MM.1S (cell line): ENCODE measurements at regions not wholly inside any gene's neighbourhood (a gene's known extent, or its start where the extent isn't known, plus 50 kb on each side); places are given as distances from the start of the nearest gene placed in this dataset.

Experiments
- DNase-seq: peaks from one replicate; pipeline ENCODE4 v3.0.0-alpha.2; 2015
- H2AFZ ChIP-seq: fragments of 300-600 bp; sonication (generic); 2 replicates; pipeline ENCODE4 v1.6.0; 2016; ENCODE audit warnings: antibody characterized with exemption, low read length
- H3F3A ChIP-seq: fragments of 300-600 bp; sonication (generic); 2 replicates; pipeline ENCODE4 v1.6.1; 2016; ENCODE audit warnings: mild to moderate bottlenecking, antibody characterized with exemption, low read length, moderate library complexity, mixed read lengths; ENCODE audit not compliant: insufficient read depth
- H3K27ac ChIP-seq: fragments of 300-600 bp; sonication (generic); 2 replicates; pipeline ENCODE4 v1.5.1; 2016; ENCODE audit warnings: mild to moderate bottlenecking, low read length
- H3K27me3 ChIP-seq: fragments of 300-600 bp; sonication (generic); replicated peaks from 2 replicates; pipeline ENCODE4 v1.6.0; 2016; ENCODE audit warnings: low read length; ENCODE audit not compliant: insufficient read depth
- H3K36me3 ChIP-seq: fragments of 300-600 bp; sonication (generic); replicated peaks from 2 replicates; pipeline ENCODE4 v1.6.1; 2016; ENCODE audit warnings: mild to moderate bottlenecking, low read length, mixed read lengths; ENCODE audit not compliant: insufficient read depth
- H3K4me1 ChIP-seq: fragments of 300-600 bp; sonication (generic); 2 replicates; pipeline ENCODE4 v1.6.1; 2016; ENCODE audit warnings: low read length, mixed read lengths
- H3K4me2 ChIP-seq: fragments of 300-600 bp; sonication (generic); 2 replicates; pipeline ENCODE4 v1.6.0; 2016; ENCODE audit warnings: low read depth, low read length
- H3K4me3 ChIP-seq: fragments of 300-600 bp; sonication (generic); 2 replicates; pipeline ENCODE4 v1.5.1; 2016; ENCODE audit warnings: low read length, mixed read lengths
- H3K79me2 ChIP-seq: fragments of 300-600 bp; sonication (generic); 2 replicates; pipeline ENCODE4 v1.6.1; 2016; ENCODE audit warnings: mixed run types, low read length, mixed read lengths
- H3K9ac ChIP-seq: fragments of 300-600 bp; sonication (generic); 2 replicates; pipeline ENCODE4 v1.6.1; 2016; ENCODE audit warnings: low read length, mixed read lengths
- H3K9me2 ChIP-seq: fragments of 300-600 bp; sonication (generic); replicated peaks from 2 replicates; pipeline ENCODE4 v1.6.1; 2016; ENCODE audit warnings: mild to moderate bottlenecking, low read length, mixed read lengths; ENCODE audit not compliant: insufficient read depth
- H3K9me3 ChIP-seq: fragments of 300-600 bp; sonication (generic); replicated peaks from 2 replicates; pipeline ENCODE4 v1.6.1; 2016; ENCODE audit warnings: mild to moderate bottlenecking, low read length, mixed read lengths; ENCODE audit not compliant: insufficient read depth
- H4K20me1 ChIP-seq: fragments of 300-600 bp; sonication (generic); 2 replicates; pipeline ENCODE4 v1.6.1; 2016; ENCODE audit warnings: mild to moderate bottlenecking, low read length, moderate library complexity, mixed read lengths; ENCODE audit not compliant: insufficient read depth
- CTCF ChIP-seq: fragments of 300-600 bp; sonication (generic); IDR thresholded peaks from 2 replicates; pipeline ENCODE4 v1.5.1; 2016; ENCODE audit warnings: antibody characterized with exemption, low read length, mixed read lengths
- EZH2 ChIP-seq: fragments of 300-600 bp; sonication (generic); optimal IDR thresholded peaks from 2 replicates; pipeline ENCODE3; 2017; ENCODE audit warnings: low read depth, mild to moderate bottlenecking, antibody characterized with exemption, low read length, mixed read lengths
- EZH2phosphoT487 ChIP-seq: fragments of 300-600 bp; sonication (generic); IDR thresholded peaks from 2 replicates; pipeline ENCODE4 v1.6.1; 2018; ENCODE audit warnings: antibody characterized with exemption, low read length

GRCh38 chr10:80760914-80761371, 223.2 kb downstream of the SH2D4B start:
- Histone ChIP-seq H3K4me3 (peak overlapping the region; percentile 14; the same call in 1 of the 2 replicates), H3K27me3 (no peaks in the 10 kb centered on the region), H3K27ac (peak overlapping the region; percentile 62; the same call in 1 of the 2 replicates), H3K4me1 (peaks cover 26% of the 10 kb centered on the region), H3K36me3 (no peaks in the 10 kb centered on the region), H3K9me3 (no peaks in the 10 kb centered on the region), H3K79me2 (no peaks in the 10 kb centered on the region), H3F3A (peaks cover 20% of the 10 kb centered on the region), H3K4me2 (peak overlapping the region; percentile 45), H3K9ac (peak overlapping the region; percentile 20; the same call in 1 of the 2 replicates), H3K9me2 (no peaks in the 10 kb centered on the region), H2AFZ (peak overlapping the region; percentile 34), H4K20me1 (no peaks in the 10 kb centered on the region)
- DNase-seq: peak; percentile 25
- TF ChIP-seq EZH2phosphoT487: no peak
- TF ChIP-seq EZH2: no peak
- no peak for TF ChIP-seq CTCF

GRCh38 chr10:80767963-80768362, 230.3 kb downstream of the SH2D4B start:
- no peaks in the 10 kb centered on the region for H3K36me3 ChIP-seq
- H2AFZ ChIP-seq: no peak overlapping the region
- no peak overlapping the region for H3K4me3 ChIP-seq
- DNase-seq: no peak
- no peaks in the 10 kb centered on the region for H3F3A ChIP-seq
- no peaks in the 10 kb centered on the region for H3K9me2 ChIP-seq
- no peak overlapping the region for H3K27ac ChIP-seq
- H3K9me3 ChIP-seq: no peaks in the 10 kb centered on the region
- no peak for TF ChIP-seq CTCF
- H3K27me3 ChIP-seq: no peaks in the 10 kb centered on the region
- H3K4me2 ChIP-seq: no peak overlapping the region
- no peaks in the 10 kb centered on the region for H3K4me1 ChIP-seq
- no peaks in the 10 kb centered on the region for H3K79me2 ChIP-seq
- H4K20me1 ChIP-seq: no peaks in the 10 kb centered on the region
- no peak overlapping the region for H3K9ac ChIP-seq

GRCh38 chr10:80769700-80770160, 232.0 kb downstream of the SH2D4B start:
- no peak overlapping the region for H3K4me2 ChIP-seq
- no peak for DNase-seq
- H3F3A ChIP-seq: no peaks in the 10 kb centered on the region
- no peaks in the 10 kb centered on the region for H3K4me1 ChIP-seq
- no peak overlapping the region for H3K4me3 ChIP-seq
- no peaks in the 10 kb centered on the region for H4K20me1 ChIP-seq
- no peaks in the 10 kb centered on the region for H3K9me2 ChIP-seq
- H2AFZ ChIP-seq: no peak overlapping the region
- no peaks in the 10 kb centered on the region for H3K36me3 ChIP-seq
- H3K79me2 ChIP-seq: no peaks in the 10 kb centered on the region
- H3K27ac ChIP-seq: no peak overlapping the region
- TF ChIP-seq EZH2phosphoT487 (no peak), EZH2 (no peak), CTCF (no peak)
- H3K9ac ChIP-seq: no peak overlapping the region
- no peaks in the 10 kb centered on the region for H3K9me3 ChIP-seq
- H3K27me3 ChIP-seq: no peaks in the 10 kb centered on the region
